Body of pancreas (tissue), 4 donors: ENCODE measurements at regions not wholly inside any gene's neighbourhood (a gene's known extent, or its start where the extent isn't known, plus 50 kb on each side); places are given as distances from the start of the nearest gene placed in this dataset.

Experiments
- CTCF ChIP-seq, 7 experiments: fragments of 450-650 bp in 4 of 7; fragments of 200-600 bp in 3 of 7; sonication (generic) in 3 of 7; IDR thresholded peaks; one replicate each; pipeline ENCODE4 v1.5.1; 2016 to 2019; ENCODE audit warnings: antibody characterized with exemption in 7 of 7
- POLR2A ChIP-seq, 3 donors: fragments of 450-650 bp; IDR thresholded peaks; one replicate each; pipeline ENCODE4 v1.6.1; 2016; ENCODE audit warnings: antibody characterized with exemption in 3 of 3, mild to moderate bottlenecking in 2 of 3

- TF ChIP-seq CTCF (IDR thresholded peaks at IDR 0.05) = no peak
- no peak for TF ChIP-seq POLR2A (IDR thresholded peaks at IDR 0.05)
These were observed 285.1 kb downstream of the GADD45G start for GRCh38 chr9:89889865-89890264.
